Stimulated activated CD8-positive, alpha-beta memory T cell treated with anti-CD3 and anti-CD28 coated beads, Interleukin-15, amount 100 ng/mL, for 1 hour (primary cell): ENCODE measurements at regions not wholly inside any gene's neighbourhood (a gene's known extent, or its start where the extent isn't known, plus 50 kb on each side); places are given as distances from the start of the nearest gene placed in this dataset.

Experiments
- DNase-seq: peaks from one replicate; pipeline ENCODE4 v3.0.0-alpha.2; 2020; ENCODE audit warnings: low read depth

DNA sequence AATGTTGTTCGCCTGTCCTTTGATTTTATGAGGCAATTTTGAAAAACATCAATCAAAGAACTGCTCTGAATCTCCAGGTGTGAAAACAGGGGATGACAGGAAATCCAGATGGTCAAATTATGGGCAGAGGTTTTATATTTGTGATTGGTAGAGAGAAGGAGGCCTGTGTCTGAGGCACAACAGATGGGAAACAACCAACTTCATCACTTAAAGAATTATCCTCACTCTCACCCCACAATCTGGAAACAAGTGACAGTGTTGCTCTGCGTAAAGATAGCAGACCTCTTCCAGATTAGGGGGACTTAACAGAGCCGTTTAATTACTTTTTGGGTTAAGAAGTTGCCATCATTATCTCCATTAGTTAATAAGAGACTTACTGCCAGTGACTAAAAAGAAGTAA is 64.1 kb upstream of the EGLN3 start:
- DNase-seq = no peak

DNA sequence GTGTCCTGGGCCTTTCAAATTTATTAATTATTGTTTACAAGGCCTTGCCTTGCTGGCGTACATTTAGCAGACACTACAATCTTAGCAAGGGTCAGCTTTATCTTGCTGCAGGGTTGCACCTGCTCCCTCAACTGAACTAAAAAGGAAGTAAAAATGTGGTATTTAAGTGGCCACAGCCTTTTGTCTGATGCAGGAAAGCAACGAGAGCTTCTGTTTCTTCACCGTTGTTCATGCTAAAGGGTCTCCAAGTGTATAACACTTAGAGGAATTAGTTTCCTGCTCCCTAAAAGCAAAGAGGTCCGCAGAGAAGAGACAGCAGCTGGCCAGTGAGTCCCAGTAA is 62.8 kb upstream of the EGLN3 start:
- DNase-seq = no peak

DNA sequence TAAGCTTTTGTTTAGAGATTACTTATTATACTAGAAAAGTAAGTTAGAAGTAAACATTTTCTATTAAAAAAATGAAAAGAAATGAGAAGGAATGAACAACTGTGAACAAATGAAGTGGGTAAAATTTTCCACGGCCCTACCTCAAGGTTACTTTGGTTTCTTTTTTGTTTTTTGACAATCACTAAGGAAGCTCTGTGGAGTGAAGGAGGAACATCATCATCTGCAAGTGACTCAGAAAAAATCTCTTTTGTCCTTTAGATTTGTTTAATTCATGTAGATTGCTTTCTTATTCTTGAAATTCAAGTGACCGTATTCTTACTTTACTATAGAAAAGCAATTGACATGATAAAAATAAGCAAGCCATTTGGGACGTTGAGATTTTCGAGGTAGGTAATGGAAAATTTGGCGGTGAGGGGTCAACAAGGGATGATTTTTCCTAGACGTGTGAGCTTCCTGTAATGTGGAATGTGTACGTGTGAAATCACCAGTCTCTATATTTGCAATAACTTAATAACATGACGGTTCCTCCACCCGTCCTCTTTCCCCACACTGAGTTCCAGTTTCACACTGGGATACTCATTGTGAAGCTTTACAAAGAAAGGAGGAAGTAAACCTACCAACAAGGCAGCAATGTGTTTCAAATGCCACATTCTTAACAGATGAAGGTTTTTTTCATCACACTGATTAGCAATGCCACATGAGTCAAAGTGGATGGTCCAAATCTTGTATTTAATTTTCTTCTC is 62.3 kb upstream of the EGLN3 start:
- no peak for DNase-seq

DNA sequence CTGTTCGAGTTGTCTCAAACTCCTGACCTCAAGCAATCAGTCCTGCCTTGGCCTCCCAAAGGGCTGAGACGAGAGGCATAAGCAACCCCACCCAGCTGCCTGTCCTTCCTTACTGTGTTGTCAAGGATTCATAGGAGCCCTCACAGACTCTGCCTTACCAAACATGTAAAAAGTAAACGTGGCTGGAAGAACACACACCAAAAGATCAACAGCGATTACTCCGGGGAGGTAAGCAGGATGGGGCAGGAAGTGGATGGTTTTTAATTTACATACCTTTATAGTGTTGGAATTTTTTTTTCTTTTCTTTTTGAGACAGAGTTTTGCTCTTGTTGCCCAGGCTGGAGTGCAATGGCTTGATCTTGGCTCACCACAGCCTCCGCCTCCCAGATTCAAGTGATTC is 61.5 kb upstream of the EGLN3 start:
- DNase-seq = no peak

DNA sequence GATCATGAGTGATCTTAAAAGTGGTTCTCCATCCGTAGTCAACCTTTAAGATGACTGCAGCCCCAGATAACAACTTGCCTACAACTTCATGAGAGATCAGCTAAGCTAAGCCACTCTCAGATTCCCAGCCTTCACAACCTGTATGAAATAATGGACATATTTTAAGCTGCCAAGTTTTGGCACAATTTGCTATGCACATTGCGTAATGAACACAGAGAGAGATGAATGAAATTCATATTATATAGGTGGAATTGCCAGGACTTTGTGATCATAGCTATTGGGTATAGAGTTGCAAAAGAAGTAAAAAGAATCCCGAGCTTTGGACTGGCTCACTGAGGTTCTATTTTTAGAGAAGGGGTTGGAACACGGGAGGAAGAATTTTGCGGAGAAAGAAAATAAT is 59.1 kb upstream of the EGLN3 start:
- no peak for DNase-seq

DNA sequence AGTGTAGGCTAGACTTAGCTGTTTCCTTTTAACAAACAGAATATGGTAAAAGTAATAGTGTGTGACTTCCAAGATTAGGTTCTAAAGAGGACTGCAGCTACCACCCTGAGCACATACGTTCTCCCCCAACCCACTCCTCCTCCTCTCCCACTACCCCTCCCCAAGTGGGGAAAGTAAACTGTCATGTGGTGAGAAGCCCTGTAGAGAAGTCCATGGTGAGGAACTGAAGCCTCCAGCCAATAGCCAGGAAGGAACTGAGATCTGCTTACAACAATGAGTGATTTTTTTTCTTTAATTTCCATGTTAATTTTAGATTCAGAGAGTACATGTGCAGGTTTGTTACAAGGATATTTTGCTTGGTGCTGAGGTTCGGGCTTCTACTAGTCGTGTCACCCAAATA is 57.0 kb upstream of the EGLN3 start:
- no peak for DNase-seq

DNA sequence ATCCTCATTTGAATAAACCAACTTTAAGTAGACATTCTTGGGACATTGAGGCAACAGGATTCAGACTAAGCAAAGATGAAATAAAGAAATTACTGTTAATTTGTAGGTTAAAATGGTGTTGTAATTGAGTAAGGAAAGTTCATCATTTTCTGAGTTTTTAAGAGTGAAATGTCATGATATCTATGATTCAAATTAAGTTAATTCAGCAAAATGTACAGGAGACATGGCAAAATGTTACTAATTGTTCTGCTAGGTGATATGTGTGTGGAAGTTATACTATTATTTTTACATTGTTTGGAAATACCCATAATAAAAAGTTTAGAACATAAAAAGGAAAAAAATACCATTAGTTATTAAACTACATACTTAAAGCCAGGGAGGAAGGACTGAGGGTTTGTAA is 55.0 kb upstream of the EGLN3 start:
- no peak for DNase-seq

DNA sequence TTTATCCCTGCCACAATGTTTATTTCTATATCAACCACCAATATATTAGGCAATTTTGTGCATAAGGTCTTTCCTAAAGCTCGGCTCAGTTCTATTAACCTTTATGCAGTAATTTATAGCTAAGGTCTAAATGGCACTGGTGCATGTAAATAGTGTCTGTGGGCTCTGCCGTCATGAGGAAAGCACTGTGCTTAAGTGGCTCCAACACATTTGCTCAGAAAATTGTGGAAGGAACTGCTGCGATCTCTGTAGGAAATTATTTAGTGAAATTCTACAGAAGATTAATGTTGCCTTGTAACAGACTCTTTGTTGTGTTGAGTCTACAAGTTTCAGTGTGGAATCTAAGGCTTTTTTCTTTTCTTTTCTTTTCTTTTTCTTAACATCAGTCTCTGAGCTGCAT is 54.0 kb upstream of the EGLN3 start:
- DNase-seq = no peak

DNA sequence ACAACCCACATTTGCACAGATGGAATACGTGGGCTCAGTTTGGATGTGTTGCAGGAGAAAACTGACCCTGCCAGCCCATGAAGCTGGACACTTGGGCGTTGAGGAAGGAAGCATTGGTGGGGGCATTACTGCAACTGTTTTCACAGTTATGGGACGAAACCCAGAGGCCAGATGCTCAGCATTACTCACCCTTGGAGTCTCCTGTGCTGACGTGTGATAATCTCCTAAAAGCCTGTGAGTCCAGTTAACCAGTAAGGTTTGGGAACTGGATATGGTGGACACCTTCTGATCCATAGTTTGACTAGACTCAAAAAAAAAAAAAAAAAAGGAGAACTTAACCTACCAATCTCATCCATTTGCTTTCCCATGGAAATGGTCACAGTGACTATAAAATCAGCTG is 52.8 kb upstream of the EGLN3 start:
- no peak for DNase-seq

DNA sequence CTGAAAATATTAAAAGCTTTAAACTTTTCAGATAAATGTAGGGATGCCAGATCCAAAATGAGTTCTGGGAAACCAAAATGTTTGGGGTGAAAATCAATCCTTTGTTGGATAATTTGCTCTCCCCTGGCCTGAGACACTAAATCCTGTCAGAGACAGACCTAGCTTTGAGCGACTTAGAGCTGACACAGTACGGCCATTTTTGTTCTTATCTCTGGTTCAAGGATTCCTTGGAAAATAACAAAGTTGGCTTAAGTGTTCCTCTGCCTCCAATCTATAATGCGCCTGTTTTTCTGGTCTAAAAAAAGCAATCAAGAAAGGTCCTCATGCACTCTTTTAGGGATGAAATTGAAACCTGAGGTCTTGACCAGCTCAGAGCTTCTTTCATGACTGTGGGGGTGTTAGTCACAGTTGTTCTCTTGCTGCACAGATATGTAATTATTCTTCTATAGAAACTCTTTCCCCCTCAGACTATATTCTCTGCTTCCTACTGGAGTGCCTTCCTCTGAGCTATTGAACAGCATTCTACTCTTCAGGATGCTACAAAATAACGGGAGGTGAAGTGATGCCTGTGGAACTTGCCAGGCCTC is 52.3 kb upstream of the EGLN3 start:
- DNase-seq = no peak
